ENCODE measurements at regions not wholly inside any gene's neighbourhood (a gene's known extent, or its start where the extent isn't known, plus 50 kb on each side); places are given as distances from the start of the nearest gene placed in this dataset.
"Not testable (repeated sequence)": the region's sequence is repeated elsewhere in the genome, so short reads cannot be mapped to it uniquely, and the experiment has no call there.

DNA sequence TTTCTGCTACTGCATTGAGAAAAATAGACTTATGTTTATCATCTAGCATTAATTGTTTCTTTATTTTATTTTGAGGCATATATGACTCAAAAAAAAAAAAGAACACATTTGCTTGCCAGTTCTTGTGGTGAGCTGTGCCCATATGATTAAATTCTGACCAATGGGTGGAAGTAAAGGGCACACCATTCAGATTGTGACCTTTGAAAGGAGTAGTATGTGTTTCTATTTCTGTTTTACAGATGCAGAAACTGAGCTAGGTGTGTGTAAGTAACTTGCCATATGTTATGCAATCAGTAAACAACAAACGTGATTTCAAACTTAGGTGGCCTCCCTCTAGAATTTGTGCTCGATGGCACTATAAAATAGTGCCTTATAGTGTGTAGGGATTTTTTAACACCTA is 368.1 kb upstream of the EDIL3 start:
- ATAC-seq (no peak), DNase-seq (no peak)
- Histone ChIP-seq H3K27ac (no peak overlapping the region), H3K36me3 (no peaks in the 10 kb centered on the region), H3K4me1 (no peaks in the 10 kb centered on the region), H3K27me3 (no peaks in the 10 kb centered on the region), H3K9me3 (no peaks in the 10 kb centered on the region), H3K4me3 (no peak overlapping the region)
- intact Hi-C loops (cut with DNase I) = no loop called here
- TF ChIP-seq POLR2A (IDR thresholded peaks at IDR 0.05) = no peak
- TF ChIP-seq, protein P1, sequence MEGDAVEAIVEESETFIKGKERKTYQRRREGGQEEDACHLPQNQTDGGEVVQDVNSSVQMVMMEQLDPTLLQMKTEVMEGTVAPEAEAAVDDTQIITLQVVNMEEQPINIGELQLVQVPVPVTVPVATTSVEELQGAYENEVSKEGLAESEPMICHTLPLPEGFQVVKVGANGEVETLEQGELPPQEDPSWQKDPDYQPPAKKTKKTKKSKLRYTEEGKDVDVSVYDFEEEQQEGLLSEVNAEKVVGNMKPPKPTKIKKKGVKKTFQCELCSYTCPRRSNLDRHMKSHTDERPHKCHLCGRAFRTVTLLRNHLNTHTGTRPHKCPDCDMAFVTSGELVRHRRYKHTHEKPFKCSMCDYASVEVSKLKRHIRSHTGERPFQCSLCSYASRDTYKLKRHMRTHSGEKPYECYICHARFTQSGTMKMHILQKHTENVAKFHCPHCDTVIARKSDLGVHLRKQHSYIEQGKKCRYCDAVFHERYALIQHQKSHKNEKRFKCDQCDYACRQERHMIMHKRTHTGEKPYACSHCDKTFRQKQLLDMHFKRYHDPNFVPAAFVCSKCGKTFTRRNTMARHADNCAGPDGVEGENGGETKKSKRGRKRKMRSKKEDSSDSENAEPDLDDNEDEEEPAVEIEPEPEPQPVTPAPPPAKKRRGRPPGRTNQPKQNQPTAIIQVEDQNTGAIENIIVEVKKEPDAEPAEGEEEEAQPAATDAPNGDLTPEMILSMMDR (IDR thresholded peaks at IDR 0.05) = no peak
- 23% methylated on average over 2 of the region's 2 CpGs for WGBS (ENCODE audit: insufficient coverage, low coverage, low lambda C conversion rate, missing lambda C conversion rate)

GRCh38 chr5:84748313-84748712 is 363.6 kb upstream of the EDIL3 start:
- TF ChIP-seq, protein P1 (IDR thresholded peaks at IDR 0.05) = no peak
- TF ChIP-seq POLR2A (IDR thresholded peaks at IDR 0.05) = no peak
- 62% methylated on average over 1 of the region's 1 CpG for WGBS (ENCODE audit: insufficient coverage, low coverage, low lambda C conversion rate, missing lambda C conversion rate)
- H3K4me1 ChIP-seq = no peaks in the 10 kb centered on the region
- no peak for ATAC-seq
- no peak for DNase-seq
- intact Hi-C loops (cut with DNase I) = no loop called here
- no peak overlapping the region for H3K27ac ChIP-seq
- H3K4me3 ChIP-seq = no peak overlapping the region
- no peaks in the 10 kb centered on the region for H3K27me3 ChIP-seq
- no peaks in the 10 kb centered on the region for H3K9me3 ChIP-seq
- H3K36me3 ChIP-seq = no peaks in the 10 kb centered on the region

GRCh38 chr5:84746280-84746679 is 361.6 kb upstream of the EDIL3 start:
- H3K9me3 ChIP-seq, ATAC-seq: not testable (repeated sequence)

GRCh38 chr5:84741056-84741455 is 356.4 kb upstream of the EDIL3 start:
- intact Hi-C loops (cut with DNase I) = no loop called here
- ATAC-seq (no peak), DNase-seq (no peak)
- H3K27ac ChIP-seq = no peak overlapping the region
- WGBS (ENCODE audit: insufficient coverage, low coverage, low lambda C conversion rate, missing lambda C conversion rate) = 33% methylated on average over 1 of the region's 1 CpG
- no peak overlapping the region for H3K4me3 ChIP-seq
- H3K9me3 ChIP-seq = peaks cover 0 to 2% (median 0%) of the 10 kb centered on the region in 4 donors
- H3K27me3 ChIP-seq = no peaks in the 10 kb centered on the region
- TF ChIP-seq, protein P1 (IDR thresholded peaks at IDR 0.05) = no peak
- no peak for TF ChIP-seq POLR2A (IDR thresholded peaks at IDR 0.05)
- H3K36me3 ChIP-seq = no peaks in the 10 kb centered on the region
- no peaks in the 10 kb centered on the region for H3K4me1 ChIP-seq

More at GRCh38 chr5:84746280-84746679, 361.6 kb upstream of the EDIL3 start:
- H3K27me3 ChIP-seq; DNase-seq; H3K4me1 ChIP-seq; H3K36me3 ChIP-seq; H3K27ac ChIP-seq; intact Hi-C loops (cut with DNase I); H3K4me3 ChIP-seq: not testable (repeated sequence)
- 57% methylated on average over 1 of the region's 2 CpGs for WGBS (ENCODE audit: insufficient coverage, low coverage, low lambda C conversion rate, missing lambda C conversion rate)

DNA sequence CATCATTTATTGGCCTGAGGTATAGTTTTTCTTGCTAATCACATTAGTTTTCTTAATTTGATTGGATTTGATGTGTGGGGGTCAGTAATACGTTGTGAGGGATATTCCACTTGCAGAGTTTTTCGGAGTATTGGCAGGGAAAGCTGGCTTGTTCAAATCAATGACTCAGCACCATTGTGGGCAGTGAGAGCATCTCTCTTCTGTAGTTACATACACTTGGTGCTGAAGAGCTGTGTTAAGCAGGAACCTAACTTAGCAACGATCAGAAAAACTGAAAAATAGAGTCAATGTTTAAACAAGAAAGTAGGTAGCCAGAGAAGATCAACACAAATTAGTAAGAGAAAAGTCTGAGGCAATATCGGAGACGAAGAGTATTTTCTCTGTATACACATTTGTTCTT is 344.6 kb upstream of the EDIL3 start:
- Histone ChIP-seq H3K4me1 (no peaks in the 10 kb centered on the region), H3K27me3 (no peaks in the 10 kb centered on the region), H3K27ac (no peak overlapping the region), H3K36me3 (no peaks in the 10 kb centered on the region), H3K9me3 (no peaks in the 10 kb centered on the region), H3K4me3 (no peak overlapping the region)
- TF ChIP-seq, protein P1 (IDR thresholded peaks at IDR 0.05) = no peak
- TF ChIP-seq POLR2A (IDR thresholded peaks at IDR 0.05) = no peak
- ATAC-seq = no peak
- intact Hi-C loops (cut with DNase I) = no loop called here
- 37% methylated on average over 5 of the region's 5 CpGs for WGBS (ENCODE audit: insufficient coverage, low coverage, low lambda C conversion rate, missing lambda C conversion rate)
- no peak for DNase-seq
